GM19099 (cell line): ENCODE measurements at regions not wholly inside any gene's neighbourhood (a gene's known extent, or its start where the extent isn't known, plus 50 kb on each side); places are given as distances from the start of the nearest gene placed in this dataset.

ENCODE experiments used
- POLR2A ChIP-seq: IDR thresholded peaks from 3 replicates; pipeline ENCODE4 v1.6.1; 2011; ENCODE audit warnings: low read depth; ENCODE audit not compliant: insufficient read length; ENCODE audit errors: extremely low read depth

- TF ChIP-seq POLR2A, result no peak
Observed at GRCh38 chr22:49011769-49012648, 815.7 kb downstream of the BRD1 start.

- no peak for TF ChIP-seq POLR2A
Observed at GRCh38 chr22:49011379-49011768, 816.3 kb downstream of the BRD1 start.

- no peak for TF ChIP-seq POLR2A
Observed at GRCh38 chr22:49010901-49011300, 816.8 kb downstream of the BRD1 start.

- TF ChIP-seq POLR2A, result no peak
Observed at GRCh38 chr22:49010070-49010863, 817.4 kb downstream of the BRD1 start.

- TF ChIP-seq POLR2A, result no peak
Observed at GRCh38 chr22:49009359-49010063, 818.2 kb downstream of the BRD1 start.

GRCh38 chr22:49008682-49009235 lies 818.9 kb downstream of the BRD1 start:
- TF ChIP-seq POLR2A, result no peak

- no peak for TF ChIP-seq POLR2A
Observed at GRCh38 chr22:49007013-49007653, 820.5 kb downstream of the BRD1 start.

GRCh38 chr22:49006207-49007012 lies 821.3 kb downstream of the BRD1 start:
- TF ChIP-seq POLR2A, result no peak

- no peak for TF ChIP-seq POLR2A
Observed at GRCh38 chr22:49005557-49005956, 822.1 kb downstream of the BRD1 start.

- no peak for TF ChIP-seq POLR2A
Observed at GRCh38 chr22:49004484-49005399, 822.9 kb downstream of the BRD1 start.

GRCh38 chr22:48993655-48994054 lies 834.0 kb downstream of the BRD1 start:
- TF ChIP-seq POLR2A, result no peak

GRCh38 chr22:48984639-48985038 lies 843.0 kb downstream of the BRD1 start:
- TF ChIP-seq POLR2A, result no peak
